Ascending aorta (tissue), 2 donors: ENCODE measurements at regions not wholly inside any gene's neighbourhood (a gene's known extent, or its start where the extent isn't known, plus 50 kb on each side); places are given as distances from the start of the nearest gene placed in this dataset.

Experiments
- DNase-seq, 2 donors: peaks; one replicate each; pipeline ENCODE4 v3.0.0-alpha.2; 2019; ENCODE audit warnings: low spot score in 2 of 2
- H3K27ac ChIP-seq, 2 donors: fragments of 200-600 bp; sonication (generic); one replicate each; pipeline ENCODE4 v1.5.1; 2016 to 2017; ENCODE audit warnings: mild to moderate bottlenecking in 1 of 2
- H3K27me3 ChIP-seq: fragments of 200-600 bp; sonication (generic); one replicate; pipeline ENCODE4 v1.5.1; 2017
- H3K36me3 ChIP-seq, 2 donors: fragments of 200-600 bp; sonication (generic); one replicate each; pipeline ENCODE4 v1.5.1; 2016
- H3K4me1 ChIP-seq, 2 donors: fragments of 200-600 bp; sonication (generic); one replicate each; pipeline ENCODE4 v1.5.1; 2016 to 2017; ENCODE audit warnings: mild to moderate bottlenecking in 1 of 2
- H3K4me3 ChIP-seq, 2 donors: fragments of 200-600 bp; sonication (generic); one replicate each; pipeline ENCODE4 v1.5.1; 2016 to 2017; ENCODE audit warnings: mild to moderate bottlenecking in 1 of 2
- H3K9me3 ChIP-seq, 2 donors: fragments of 200-600 bp; sonication (generic); one replicate each; pipeline ENCODE4 v1.5.1; 2016
- intact Hi-C: fragments of 100-400 bp; cut with DNase I; formaldehyde crosslinking; loops from one replicate; pipeline ENCODE4 v1.15.1; 2023
- TF ChIP-seq, protein P1 (sequence below), 3 experiments: fragments of 200-600 bp in 2 of 3; fragments of 450-650 bp in 1 of 3; sonication (generic) in 2 of 3; IDR thresholded peaks; one replicate each; pipeline ENCODE4 v1.5.1; 2016 to 2019; ENCODE audit warnings: antibody characterized with exemption in 3 of 3, mild to moderate bottlenecking in 1 of 3, moderate library complexity in 1 of 3

DNA sequence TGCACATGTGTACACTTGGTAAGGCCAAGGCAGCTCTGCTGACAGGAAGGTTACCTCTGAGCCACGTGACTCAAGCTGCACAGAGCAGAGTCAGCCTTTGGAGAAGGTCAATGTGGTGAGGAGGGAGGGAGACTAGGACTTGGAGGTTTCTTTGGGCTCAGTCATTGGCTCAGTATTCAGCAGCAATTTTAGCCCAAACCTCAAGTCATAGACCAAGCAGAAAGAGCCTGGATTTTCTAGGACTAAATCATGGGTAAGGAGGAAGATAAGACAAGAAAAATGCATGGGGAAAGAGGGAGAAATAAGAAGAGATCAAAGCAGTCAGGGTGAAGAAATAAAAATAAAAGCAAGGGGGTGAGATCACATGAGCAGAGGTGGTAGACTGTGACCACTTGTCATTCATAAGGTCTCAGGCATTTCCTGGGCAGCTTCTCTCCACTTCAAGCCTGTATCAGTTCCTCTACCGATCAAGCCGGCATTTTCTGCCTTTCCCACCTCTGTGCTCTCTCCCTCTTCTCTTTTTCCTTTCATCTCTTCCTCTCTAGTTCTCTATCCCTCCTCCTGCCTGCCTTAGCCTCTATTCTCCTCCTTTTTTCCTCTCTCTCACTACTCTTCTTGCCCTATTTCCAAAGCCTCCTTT is 51.7 kb upstream of the DUSP10 start:
- Histone ChIP-seq H3K36me3 (no peaks in the 10 kb centered on the region), H3K4me3 (no peak overlapping the region), H3K9me3 (no peaks in the 10 kb centered on the region), H3K4me1 (no peaks in the 10 kb centered on the region), H3K27ac (no peak overlapping the region), H3K27me3 (no peaks in the 10 kb centered on the region)
- no peak for DNase-seq
- TF ChIP-seq, protein P1, sequence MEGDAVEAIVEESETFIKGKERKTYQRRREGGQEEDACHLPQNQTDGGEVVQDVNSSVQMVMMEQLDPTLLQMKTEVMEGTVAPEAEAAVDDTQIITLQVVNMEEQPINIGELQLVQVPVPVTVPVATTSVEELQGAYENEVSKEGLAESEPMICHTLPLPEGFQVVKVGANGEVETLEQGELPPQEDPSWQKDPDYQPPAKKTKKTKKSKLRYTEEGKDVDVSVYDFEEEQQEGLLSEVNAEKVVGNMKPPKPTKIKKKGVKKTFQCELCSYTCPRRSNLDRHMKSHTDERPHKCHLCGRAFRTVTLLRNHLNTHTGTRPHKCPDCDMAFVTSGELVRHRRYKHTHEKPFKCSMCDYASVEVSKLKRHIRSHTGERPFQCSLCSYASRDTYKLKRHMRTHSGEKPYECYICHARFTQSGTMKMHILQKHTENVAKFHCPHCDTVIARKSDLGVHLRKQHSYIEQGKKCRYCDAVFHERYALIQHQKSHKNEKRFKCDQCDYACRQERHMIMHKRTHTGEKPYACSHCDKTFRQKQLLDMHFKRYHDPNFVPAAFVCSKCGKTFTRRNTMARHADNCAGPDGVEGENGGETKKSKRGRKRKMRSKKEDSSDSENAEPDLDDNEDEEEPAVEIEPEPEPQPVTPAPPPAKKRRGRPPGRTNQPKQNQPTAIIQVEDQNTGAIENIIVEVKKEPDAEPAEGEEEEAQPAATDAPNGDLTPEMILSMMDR (IDR thresholded peaks at IDR 0.05), result no peak
- intact Hi-C loops, result no loop called here

GRCh38 chr1:221791846-221792245 is 50.0 kb upstream of the DUSP10 start:
- Histone ChIP-seq H3K36me3 (no peaks in the 10 kb centered on the region), H3K27ac (no peak overlapping the region), H3K27me3 (no peaks in the 10 kb centered on the region), H3K4me1 (no peaks in the 10 kb centered on the region), H3K4me3 (no peak overlapping the region), H3K9me3 (no peaks in the 10 kb centered on the region)
- TF ChIP-seq, protein P1 (IDR thresholded peaks at IDR 0.05), result no peak
- DNase-seq, result no peak
- intact Hi-C loops, result no loop called here
